Vagina (tissue), 2 donors: ENCODE measurements at regions not wholly inside any gene's neighbourhood (a gene's known extent, or its start where the extent isn't known, plus 50 kb on each side); places are given as distances from the start of the nearest gene placed in this dataset.

Source experiments
- DNase-seq, 2 donors: peaks; one replicate each; pipeline ENCODE4 v3.0.0-alpha.2; 2017; ENCODE audit errors: extremely low spot score in 2 of 2
- H3K27ac ChIP-seq: fragments of 200-600 bp; sonication (generic); one replicate; pipeline ENCODE4 v1.5.1; 2019
- H3K27me3 ChIP-seq: fragments of 200-600 bp; sonication (generic); one replicate; pipeline ENCODE4 v1.5.1; 2019
- H3K36me3 ChIP-seq, 2 donors: fragments of 200-600 bp; sonication (generic); one replicate each; pipeline ENCODE4 v1.5.1; 2017 to 2019
- H3K4me1 ChIP-seq: fragments of 200-600 bp; sonication (generic); one replicate; pipeline ENCODE4 v1.5.1; 2019
- H3K4me3 ChIP-seq, 2 donors: fragments of 200-600 bp; sonication (generic); 1 replicate in 1 of 2; 2 replicates in 1 of 2; pipeline ENCODE4 v1.5.1; 2016 to 2019
- H3K9me3 ChIP-seq: fragments of 200-600 bp; sonication (generic); one replicate; pipeline ENCODE4 v1.5.1; 2019
- POLR2A ChIP-seq, 2 donors: fragments of 450-650 bp; IDR thresholded peaks; one replicate each; pipeline ENCODE4 v1.6.1; 2017; ENCODE audit warnings: antibody characterized with exemption in 2 of 2, mild to moderate bottlenecking in 2 of 2, moderate library complexity in 2 of 2
- POLR2AphosphoS5 ChIP-seq, 2 donors: sonication (generic); formaldehyde crosslinking; IDR thresholded peaks; one replicate each; pipeline ENCODE4 v1.9.0; 2017; ENCODE audit warnings: antibody characterized with exemption in 2 of 2, mild to moderate bottlenecking in 2 of 2, low read depth in 1 of 2; ENCODE audit not compliant: insufficient read depth in 1 of 2
- intact Hi-C: fragments of 100-400 bp; cut with DNase I; formaldehyde crosslinking; loops from one replicate; pipeline ENCODE4 v1.15.1; 2023
- TF ChIP-seq, protein P1 (sequence below), 3 experiments: fragments of 450-650 bp in 2 of 3; fragments of 200-600 bp in 1 of 3; sonication (generic) in 1 of 3; IDR thresholded peaks; one replicate each; pipeline ENCODE4 v1.5.1; 2017 to 2019; ENCODE audit warnings: antibody characterized with exemption in 3 of 3, mild to moderate bottlenecking in 2 of 3, moderate library complexity in 2 of 3

DNA sequence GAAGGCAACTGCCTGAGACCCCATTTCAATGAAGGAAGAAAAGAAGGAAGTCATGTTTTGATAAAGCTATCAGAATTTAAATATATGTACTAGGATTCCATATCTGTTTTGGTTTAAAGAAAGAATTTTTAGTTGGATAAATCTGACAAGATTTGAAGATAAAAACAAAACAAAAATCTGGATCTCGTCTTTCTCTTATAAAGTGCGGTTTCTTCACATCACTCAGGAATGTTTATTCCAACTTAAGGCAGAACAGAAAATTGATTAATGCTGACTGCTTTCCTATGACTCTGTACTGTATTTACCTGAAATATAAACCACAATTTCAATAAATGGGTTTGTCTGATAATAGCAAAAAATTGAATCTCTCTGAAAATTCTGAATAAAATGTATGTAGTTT is 439.7 kb downstream of the RFPL4B start:
- DNase-seq, result no peak
- H3K27me3 ChIP-seq, result no peaks in the 10 kb centered on the region
- no peak overlapping the region for H3K27ac ChIP-seq
- H3K9me3 ChIP-seq, result no peaks in the 10 kb centered on the region
- H3K36me3 ChIP-seq, result no peaks in the 10 kb centered on the region
- TF ChIP-seq POLR2AphosphoS5 (IDR thresholded peaks at IDR 0.05; ENCODE audit: insufficient read depth in 1 of 2, low read depth in 1 of 2) (no peak), POLR2A (IDR thresholded peaks at IDR 0.05) (no peak)
- TF ChIP-seq, protein P1, sequence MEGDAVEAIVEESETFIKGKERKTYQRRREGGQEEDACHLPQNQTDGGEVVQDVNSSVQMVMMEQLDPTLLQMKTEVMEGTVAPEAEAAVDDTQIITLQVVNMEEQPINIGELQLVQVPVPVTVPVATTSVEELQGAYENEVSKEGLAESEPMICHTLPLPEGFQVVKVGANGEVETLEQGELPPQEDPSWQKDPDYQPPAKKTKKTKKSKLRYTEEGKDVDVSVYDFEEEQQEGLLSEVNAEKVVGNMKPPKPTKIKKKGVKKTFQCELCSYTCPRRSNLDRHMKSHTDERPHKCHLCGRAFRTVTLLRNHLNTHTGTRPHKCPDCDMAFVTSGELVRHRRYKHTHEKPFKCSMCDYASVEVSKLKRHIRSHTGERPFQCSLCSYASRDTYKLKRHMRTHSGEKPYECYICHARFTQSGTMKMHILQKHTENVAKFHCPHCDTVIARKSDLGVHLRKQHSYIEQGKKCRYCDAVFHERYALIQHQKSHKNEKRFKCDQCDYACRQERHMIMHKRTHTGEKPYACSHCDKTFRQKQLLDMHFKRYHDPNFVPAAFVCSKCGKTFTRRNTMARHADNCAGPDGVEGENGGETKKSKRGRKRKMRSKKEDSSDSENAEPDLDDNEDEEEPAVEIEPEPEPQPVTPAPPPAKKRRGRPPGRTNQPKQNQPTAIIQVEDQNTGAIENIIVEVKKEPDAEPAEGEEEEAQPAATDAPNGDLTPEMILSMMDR (IDR thresholded peaks at IDR 0.05), result no peak
- intact Hi-C loops, result no loop called here
- no peak overlapping the region for H3K4me3 ChIP-seq
- no peaks in the 10 kb centered on the region for H3K4me1 ChIP-seq

DNA sequence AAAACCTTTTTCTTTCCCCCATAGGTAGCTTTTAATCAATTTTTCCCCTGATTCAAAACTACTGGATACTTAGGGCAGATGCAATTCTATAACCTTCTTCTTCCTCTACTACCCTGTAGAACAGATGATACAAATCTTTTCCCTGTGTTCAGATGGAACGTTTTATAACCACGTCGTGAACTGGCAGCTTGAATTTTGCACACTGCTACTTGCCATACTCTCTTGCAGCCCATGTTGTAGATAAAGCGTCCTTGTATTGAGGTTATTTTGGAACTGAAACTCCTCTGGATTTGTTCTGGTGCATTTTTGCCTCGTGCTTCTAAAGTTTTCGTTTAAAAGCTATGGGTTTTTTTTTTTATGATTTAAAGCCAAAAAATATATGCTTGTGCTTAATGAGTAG is 440.2 kb downstream of the RFPL4B start:
- intact Hi-C loops, result no loop called here
- H3K27ac ChIP-seq, result no peak overlapping the region
- H3K27me3 ChIP-seq, result no peaks in the 10 kb centered on the region
- no peaks in the 10 kb centered on the region for H3K9me3 ChIP-seq
- DNase-seq, result no peak
- no peaks in the 10 kb centered on the region for H3K36me3 ChIP-seq
- no peaks in the 10 kb centered on the region for H3K4me1 ChIP-seq
- TF ChIP-seq POLR2AphosphoS5 (IDR thresholded peaks at IDR 0.05; ENCODE audit: insufficient read depth in 1 of 2, low read depth in 1 of 2) (no peak), POLR2A (IDR thresholded peaks at IDR 0.05) (no peak)
- TF ChIP-seq, protein P1 (IDR thresholded peaks at IDR 0.05), result no peak
- no peak overlapping the region for H3K4me3 ChIP-seq

DNA sequence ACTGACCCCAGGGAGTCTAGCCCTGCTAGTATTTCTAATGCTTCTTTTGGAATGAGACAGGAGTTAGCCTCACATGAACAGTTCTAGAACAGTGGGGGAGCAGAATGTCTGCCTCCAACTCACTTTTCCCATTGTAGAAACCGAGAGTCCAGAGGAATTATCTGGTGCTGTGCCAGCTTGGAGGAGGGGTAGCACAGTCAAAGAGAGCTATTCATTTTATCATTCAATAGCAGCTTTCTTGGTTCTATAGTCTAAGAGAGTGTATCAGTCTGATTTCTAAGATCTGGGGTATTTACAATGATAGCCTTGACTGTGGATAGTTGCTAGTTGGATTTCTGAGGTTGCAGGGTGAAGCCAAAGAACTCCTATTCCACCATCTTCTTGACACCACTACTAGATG is 448.2 kb downstream of the RFPL4B start:
- no peak overlapping the region for H3K4me3 ChIP-seq
- H3K27me3 ChIP-seq, result no peaks in the 10 kb centered on the region
- no peaks in the 10 kb centered on the region for H3K9me3 ChIP-seq
- TF ChIP-seq, protein P1 (IDR thresholded peaks at IDR 0.05), result no peak
- TF ChIP-seq POLR2A (IDR thresholded peaks at IDR 0.05), result no peak
- no peak for TF ChIP-seq POLR2AphosphoS5 (IDR thresholded peaks at IDR 0.05; ENCODE audit: insufficient read depth in 1 of 2, low read depth in 1 of 2)
- no peak overlapping the region for H3K27ac ChIP-seq
- no peaks in the 10 kb centered on the region for H3K4me1 ChIP-seq
- intact Hi-C loops, result no loop called here
- no peaks in the 10 kb centered on the region for H3K36me3 ChIP-seq
- no peak for DNase-seq

DNA sequence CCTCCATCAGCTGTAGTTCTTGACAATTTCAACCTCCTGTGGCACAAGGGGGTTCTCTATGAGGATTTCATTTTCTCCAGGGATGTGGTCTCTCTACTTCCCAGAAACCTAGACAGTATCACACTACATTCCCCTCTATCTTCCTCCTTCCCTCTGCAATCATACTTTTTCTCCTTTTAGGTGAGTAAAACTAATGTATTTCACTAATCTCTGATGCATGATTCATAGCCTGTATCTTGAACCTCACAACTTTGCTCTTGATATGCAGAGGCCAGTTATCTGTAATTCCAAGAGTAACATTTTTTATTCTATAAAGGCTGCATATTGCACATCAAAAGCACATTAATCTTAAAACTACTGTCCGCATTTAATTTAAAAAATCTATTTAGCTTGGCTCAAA is 449.6 kb downstream of the RFPL4B start:
- intact Hi-C loops, result no loop called here
- H3K4me1 ChIP-seq, result peaks cover 3% of the 10 kb centered on the region
- DNase-seq, result no peak
- H3K27ac ChIP-seq, result no peak overlapping the region
- H3K9me3 ChIP-seq, result no peaks in the 10 kb centered on the region
- no peak overlapping the region for H3K4me3 ChIP-seq
- TF ChIP-seq, protein P1 (IDR thresholded peaks at IDR 0.05), result no peak
- TF ChIP-seq POLR2AphosphoS5 (IDR thresholded peaks at IDR 0.05; ENCODE audit: insufficient read depth in 1 of 2, low read depth in 1 of 2), result no peak
- TF ChIP-seq POLR2A (IDR thresholded peaks at IDR 0.05), result no peak
- H3K36me3 ChIP-seq, result no peaks in the 10 kb centered on the region
- H3K27me3 ChIP-seq, result no peaks in the 10 kb centered on the region

DNA sequence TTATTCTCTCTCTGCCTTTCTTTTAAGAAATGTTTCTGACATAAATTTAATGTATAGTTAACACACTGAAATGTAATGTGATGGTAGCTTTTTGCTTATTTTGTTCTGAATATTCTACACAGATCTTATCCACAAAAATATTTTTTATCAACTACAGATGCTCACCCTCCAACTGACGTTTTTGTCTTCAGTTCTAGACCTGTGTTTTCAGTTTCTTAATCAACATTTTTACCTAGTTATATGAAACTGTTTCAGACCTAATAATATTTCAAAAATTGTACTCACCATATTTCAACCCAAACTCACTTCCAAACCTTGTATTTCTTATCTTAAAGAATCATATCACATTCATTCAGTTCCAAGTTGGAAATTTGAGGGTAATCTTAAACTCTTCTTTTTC is 452.8 kb downstream of the RFPL4B start:
- Histone ChIP-seq H3K27ac (no peak overlapping the region), H3K4me3 (no peak overlapping the region), H3K36me3 (no peaks in the 10 kb centered on the region), H3K4me1 (peaks cover 6% of the 10 kb centered on the region), H3K27me3 (no peaks in the 10 kb centered on the region), H3K9me3 (no peaks in the 10 kb centered on the region)
- TF ChIP-seq, protein P1 (IDR thresholded peaks at IDR 0.05), result no peak
- TF ChIP-seq POLR2AphosphoS5 (IDR thresholded peaks at IDR 0.05; ENCODE audit: insufficient read depth in 1 of 2, low read depth in 1 of 2), result no peak
- no peak for TF ChIP-seq POLR2A (IDR thresholded peaks at IDR 0.05)
- DNase-seq, result no peak
- intact Hi-C loops, result no loop called here
